NCI-H2029 (cell line): ENCODE measurements at regions not wholly inside any gene's neighbourhood (a gene's known extent, or its start where the extent isn't known, plus 50 kb on each side); places are given as distances from the start of the nearest gene placed in this dataset.
"Not testable (repeated sequence)": the region's sequence is repeated elsewhere in the genome, so short reads cannot be mapped to it uniquely, and the experiment has no call there.

Experiments
- DNase-seq: peaks from one replicate; lab custom pipeline; 2025; lab: John Stamatoyannopoulos, UW

DNA sequence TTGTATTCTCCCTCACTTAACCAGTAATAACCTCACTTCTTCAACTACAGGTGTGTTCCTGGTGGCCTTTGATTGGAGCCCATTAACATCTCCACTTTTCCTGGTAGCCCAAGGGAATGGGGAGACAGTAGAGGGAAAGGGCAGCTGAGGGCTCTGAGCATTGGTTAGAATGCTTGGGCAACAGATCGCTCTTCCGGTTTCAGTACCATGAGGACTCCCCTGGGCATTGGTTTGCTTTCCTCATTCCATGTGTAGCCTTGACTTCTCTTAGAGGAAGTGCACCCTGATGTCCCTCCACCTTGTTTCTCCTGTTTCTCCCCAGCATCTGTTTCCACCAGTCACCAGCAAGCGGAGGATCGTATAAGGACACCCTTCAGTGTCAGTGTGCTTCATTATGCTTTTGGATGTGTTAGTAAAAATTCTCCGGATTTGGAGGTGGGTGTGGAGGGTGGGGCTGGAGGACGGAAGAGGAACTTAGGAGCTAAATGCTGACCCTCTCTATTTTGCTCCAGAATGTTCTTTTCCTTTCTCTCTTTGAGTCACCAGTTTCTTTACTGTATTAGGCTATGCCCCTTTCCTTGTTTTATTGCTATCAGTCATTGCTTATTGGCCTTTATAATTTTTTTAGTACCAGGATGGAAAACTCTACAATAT, 50.6 kb upstream of the ZNG1B start:
- not testable (repeated sequence) for DNase-seq

DNA sequence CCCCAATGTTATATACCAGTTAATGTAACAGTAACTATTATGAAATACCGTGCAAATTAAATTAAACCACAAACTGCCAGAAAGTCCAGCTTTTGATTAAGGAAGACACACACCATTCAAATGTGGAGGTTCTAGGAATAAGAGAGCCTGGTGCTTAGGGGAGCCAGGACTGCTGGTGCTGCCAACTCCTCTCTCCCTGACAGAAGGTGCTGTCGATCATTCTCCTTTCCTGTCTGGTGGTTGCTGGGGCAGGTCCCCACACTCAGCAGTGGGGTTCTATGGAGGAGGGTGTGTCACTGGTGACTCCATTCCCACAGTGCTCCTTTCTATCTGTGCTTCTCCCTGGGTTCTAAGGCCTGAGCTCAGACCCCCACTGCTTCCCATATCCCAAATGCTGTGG, 57.9 kb upstream of the ZNG1B start:
- not testable (repeated sequence) for DNase-seq

DNA sequence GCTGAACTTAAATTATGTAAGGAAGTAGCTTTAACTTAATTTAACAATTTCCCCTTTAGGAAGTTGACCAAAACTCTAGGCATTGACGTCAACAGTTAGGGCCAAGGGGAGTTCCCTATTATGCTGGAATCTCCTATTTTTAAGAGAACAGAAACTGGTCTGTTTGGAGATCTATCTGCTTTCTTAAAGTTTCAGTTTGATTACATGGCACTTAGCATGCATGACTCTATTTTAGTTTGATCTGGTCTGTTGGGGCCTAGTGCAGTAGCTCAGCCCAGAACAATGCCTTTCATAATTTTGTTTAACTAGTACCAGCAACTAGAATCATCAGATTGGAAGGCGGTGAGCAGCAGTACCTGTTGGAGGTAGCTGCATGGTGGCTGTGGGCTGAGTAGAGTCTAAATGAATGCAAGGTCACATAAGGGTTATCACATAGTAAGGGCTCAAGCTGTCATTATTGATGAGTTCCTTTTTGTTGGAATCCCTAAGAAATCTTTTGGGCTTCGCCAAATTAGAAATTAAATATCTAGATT, 60.5 kb upstream of the ZNG1B start:
- no peak for DNase-seq

DNA sequence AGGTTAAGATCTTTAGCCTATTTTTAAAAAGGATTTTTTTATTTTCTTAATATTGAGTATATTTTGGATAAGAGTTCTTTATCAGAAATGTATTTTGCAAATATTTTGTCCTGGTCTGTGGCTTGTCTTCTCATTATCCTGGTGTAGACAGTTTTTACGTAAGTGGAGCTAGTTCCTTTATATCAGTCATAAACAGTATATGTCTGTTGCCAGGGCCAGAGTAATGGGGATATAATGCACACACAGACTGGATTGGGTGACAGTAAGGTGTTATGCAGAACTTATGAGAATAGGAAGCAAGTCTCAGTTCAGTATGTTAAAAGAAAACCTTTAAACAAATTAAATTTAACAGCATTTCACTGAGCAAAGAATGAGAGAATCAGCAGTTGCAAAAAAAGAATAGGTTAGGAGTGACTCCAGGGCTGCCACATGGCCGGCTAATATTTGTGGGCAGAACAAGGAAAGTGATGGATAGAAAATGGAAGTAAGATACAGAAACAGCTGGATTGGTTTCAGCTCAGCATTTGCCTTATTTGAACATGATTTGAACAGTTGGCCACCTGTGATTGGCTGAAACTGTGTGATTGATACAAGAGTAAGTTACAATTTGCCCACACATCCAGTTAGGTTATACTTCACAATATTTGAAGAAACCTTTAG, 61.1 kb upstream of the ZNG1B start:
- no peak for DNase-seq

DNA sequence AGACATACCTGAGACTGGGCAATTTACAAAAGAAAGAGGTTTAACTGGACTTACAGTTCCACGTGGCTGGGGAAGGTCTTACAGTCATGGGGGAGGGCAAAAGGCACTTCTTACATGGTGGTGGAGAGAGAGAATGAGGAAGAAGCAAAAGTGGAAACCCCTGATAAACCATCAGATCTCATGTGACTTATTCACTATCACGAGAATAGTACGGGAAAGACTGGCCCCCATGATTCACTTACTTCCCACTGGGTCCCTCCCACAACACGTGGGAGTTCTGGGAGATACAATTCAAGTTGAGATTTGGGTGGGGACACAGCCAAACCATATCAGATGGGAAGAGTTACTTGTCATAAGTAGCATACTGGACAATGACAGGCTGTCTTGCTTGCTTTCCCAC, 62.6 kb upstream of the ZNG1B start:
- DNase-seq, result not testable (repeated sequence)

DNA sequence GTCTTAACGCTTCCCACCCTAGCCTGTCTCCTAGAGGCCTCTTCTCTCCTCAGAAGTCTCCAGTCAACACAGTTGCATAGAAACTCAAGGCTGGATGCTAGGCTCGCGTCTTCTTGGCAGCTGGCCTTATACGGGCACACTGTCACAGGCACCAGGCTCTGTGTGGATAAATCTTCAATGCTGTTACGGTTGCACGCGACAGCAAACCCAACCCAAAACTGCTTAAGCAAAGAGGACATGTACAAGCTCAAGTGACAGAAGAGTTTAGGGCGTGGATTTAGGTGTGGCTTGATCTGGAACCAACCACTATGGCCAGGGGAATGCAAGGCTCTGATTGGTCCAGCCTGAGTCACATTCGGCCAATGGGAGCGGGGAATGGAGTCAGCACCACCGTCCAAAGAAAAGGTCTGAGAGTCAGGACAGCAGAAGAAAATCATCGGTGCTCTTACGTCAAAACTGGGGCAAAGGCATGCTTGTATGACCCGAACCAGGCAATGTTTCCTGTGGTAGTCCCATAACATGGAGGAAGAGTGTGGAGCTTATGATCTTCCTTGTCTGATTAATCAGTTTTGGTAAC, 65.1 kb upstream of the ZNG1B start:
- not testable (repeated sequence) for DNase-seq

DNA sequence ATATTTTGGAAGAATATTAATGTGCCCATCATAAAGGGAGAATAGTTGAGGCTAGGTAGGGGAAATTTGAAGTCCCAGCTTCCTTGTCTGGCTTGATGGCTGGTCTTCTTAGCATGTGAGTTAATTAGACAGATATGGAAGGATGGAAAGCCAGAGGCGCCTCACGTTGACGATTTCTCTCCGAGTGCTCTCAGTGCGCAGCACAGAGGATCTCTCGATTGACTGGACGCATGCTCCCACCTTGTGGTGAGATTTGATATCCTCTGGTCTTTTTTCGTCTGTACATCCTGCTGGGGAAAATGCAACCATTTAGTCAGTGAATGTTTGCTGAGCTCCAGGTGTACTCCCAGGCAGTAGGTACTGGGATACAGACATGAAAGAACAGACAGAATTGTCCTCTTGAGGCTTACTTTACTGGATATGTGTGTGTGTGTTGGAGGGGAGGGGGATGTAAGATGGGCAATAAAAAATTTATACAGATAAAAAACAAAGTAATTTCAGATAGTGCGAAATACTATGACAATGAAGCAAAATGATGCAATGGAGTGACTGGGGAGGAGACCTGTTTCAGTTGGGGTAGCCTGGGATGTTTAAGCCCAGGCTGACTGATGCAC, 66.9 kb upstream of the ZNG1B start:
- no peak for DNase-seq

DNA sequence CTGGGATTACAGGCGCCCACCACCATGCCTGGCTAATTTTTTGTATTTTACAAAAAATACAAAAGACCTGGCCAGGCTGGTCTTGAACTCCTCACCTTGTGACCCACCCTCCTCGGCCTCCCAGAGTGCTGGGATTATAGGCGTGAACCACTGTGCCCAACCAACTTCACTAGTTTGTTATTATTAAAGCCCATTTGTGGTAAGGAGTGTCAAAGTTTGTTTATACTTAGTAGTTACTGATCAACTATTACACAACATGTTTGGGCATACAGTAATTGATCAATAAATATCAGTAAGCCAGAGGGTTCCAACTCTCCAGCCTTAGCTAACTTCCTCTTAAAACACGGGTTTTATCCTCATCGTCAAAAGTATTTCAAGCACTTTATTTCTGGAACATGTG, 67.5 kb upstream of the ZNG1B start:
- DNase-seq, result no peak

DNA sequence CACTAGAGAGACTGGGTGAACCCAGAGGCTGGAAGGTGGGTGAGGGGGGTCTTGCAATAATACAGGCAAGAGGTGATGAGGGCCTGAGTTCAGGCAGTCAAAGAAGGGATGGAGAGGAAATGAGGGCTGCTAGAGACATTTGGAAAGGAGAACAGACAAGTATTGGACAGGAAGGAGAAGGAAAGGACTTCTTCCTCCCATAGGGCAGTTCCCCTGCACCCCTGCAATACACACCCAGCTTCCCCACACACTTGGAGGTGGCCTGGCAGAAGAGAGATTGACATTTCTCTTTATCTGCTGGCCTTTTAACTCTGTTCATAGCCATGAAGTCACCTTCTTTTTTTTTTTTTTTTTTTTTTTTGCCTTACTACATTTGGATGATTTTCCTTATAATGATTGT, 68.9 kb upstream of the ZNG1B start:
- not testable (repeated sequence) for DNase-seq

DNA sequence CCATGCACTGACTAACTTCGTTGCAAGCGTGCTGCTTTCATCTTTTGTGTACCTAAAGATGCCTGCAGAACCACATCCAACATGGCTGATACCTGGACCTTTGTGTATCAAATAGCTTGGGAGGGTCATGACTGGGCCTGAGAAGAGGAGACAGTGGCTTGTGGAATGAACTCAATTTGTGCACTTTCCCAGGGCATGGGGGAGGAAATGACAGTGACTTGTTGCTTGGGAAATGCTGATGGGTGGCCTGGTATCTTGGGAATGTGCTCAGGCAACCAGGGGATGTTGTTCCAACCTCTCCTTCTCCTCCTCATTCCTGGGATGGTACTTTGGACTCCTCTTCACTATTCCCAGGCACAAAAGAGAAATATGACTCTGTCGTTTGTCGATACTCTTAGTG, 70.7 kb upstream of the ZNG1B start:
- DNase-seq, result not testable (repeated sequence)

DNA sequence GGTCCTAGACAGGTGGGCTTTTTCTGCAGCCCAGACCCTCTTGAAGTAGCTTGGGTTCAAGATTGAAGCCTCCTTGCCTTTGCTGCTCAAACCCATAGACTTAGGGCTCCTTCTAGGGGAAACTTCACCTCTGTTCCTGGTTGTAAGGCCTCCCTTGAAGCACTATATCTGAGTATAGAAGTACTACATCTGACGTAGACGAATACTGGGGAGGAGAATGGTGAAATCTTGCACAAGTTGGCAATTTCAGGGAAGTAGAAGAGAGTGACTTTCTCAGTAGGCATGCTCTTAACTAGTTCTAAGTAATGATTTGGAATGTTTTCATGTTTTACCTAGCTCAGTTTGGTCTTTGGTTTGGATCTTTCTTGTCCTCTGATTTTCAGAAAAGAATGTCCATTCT, 71.7 kb upstream of the ZNG1B start:
- DNase-seq, result not testable (repeated sequence)

DNA sequence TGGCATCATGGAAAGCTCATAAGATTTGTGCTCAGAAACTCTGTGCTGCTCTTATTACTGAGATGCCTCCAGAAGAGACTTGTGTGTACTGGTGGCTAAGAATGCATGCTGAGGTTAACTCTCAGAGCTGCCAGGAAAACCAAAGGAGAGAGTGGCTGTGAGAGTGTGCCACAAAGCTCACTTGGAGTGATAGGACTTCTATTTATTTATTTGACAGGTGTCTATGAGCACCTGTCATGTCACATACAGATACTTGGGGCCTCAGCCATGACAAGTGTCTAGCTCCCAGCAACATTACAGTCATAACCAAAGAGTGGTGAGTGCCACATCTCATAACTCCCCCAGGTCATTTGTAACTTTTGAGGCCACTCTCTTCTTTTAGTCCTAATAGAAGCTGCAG, 72.2 kb upstream of the ZNG1B start:
- DNase-seq, result not testable (repeated sequence)

DNA sequence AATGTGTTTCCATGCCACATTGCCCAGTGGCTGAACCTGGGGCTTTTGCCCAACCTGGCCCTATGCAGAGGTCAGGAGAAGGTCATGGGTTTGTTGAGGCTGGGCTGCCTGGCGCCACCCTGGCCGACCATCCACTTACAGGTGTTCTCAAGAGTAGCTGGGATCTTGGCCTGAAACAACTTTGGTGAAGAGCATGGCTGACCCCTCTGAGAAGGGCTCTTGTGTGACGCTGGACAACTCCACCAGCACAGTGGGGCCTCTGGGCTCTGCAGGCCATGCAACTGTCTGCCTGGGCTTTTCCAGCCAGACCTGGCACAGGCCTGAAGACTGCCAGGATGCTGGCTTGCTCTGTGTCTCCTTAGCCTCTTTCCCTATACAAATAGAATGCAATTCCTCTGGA, 76.4 kb upstream of the ZNG1B start:
- no peak for DNase-seq

DNA sequence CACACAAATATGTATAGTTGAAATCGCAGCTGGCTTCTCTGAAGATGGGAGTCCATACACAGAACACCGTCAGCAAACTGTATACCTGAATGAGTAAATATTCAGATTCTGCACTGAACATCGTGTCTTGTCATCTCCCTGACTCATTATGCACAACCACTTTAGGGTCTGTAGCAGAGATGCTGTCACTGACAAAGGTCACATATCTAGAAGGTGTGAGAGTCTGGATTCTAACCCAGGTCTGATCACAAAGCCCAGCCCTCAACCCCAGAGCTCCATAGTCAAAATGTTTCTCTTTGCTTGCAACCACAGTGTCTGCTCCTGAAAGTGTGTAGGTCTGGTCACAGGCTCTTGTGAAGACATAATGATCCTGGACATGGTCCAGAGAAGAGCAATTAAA, 78.3 kb upstream of the PAX8 start:
- DNase-seq, result no peak

DNA sequence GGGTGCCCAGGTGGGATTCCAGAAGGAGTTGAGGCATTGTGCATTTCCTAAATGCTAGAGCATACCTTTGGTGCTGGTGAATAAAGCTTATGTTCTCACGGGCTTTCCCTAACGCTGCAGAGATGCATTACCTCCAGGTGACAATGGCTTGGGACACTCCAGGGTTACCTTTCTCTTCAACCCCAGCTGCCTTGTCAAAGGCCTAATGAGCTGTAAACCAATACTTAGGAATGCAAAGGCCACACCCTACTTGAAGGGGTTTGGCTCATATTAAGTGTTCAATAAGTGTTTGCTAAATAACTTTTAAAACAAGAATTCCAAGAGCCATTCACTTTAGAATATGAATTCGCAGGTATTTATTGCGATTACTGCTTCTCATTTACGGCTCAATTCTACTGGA, 77.6 kb upstream of the PAX8 start:
- not testable (repeated sequence) for DNase-seq

DNA sequence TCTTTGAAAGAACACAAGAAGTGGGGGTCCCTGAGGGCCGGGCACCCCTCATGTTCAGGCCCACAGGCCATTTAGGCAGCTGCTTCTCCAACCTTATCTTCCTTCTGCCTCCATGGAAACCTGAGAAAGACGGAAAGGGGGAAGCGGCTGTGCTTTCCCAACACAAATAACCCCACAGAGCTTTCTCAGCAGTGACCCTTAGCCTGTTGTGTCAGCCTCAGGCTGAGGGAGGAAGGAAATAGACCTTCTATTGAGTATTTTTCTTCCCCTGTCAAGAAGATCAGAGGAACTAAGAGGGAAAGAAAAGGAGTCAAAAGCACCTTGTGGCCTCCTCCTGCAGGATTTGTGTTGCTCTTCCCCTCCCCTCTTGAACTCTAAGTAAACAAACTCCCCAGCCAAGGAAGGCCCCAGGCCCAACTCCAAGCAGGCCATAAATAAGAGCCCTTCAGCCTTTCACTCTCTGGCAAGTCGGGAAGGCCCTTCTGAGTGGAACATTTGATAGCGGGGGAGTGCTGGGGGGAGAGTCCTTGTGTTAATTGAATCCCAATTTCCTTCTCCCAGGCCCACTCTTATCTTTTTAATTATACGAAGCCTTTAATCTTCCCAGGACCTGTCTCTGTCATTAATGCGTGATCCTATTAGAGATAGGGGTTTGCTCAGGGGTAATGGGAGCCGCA, 76.8 kb upstream of the PAX8 start:
- DNase-seq, result not testable (repeated sequence)

DNA sequence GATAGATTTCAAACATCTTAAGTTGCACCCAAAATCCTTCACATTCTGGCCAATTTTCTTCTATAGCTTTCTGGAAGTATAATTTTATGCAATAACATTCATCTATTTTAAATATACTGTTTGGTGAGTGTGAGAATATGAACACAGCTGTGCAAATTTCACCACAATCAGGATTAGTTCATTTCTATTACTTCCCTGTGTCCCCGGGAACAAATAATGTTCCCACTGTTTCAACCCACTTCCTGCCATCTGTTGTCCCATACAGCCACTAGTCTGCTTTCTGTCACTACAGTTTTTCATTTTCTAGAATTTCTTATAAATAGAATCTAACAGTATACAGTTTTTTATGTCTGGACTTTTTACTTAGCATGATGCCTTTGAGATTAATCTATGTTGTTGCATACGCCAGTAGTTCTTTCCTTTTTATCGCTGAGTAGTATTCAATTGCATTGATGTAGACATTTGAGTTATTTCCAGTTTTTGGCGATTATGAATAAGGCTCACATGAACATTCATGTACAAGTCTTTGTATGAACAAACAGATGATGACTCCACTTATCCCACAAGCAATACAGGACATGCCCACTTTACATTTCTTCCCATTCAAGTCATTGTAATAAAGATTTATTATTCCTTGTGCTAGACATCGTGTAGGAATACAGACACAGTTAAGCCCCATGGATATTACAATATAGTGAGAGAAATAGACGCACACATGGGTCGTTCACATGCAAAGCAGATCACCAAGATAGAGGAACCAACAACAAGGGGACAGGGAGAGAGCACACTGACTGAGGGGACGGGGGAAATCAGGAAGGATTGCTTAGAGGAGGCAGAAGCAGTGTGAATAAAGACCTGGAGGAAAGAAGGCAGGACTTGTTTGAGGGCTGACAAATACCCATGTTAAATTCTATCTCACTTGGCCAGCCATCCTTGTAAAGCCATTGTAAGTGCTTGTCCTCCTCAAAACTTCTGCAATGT, 72.9 kb upstream of the PAX8 start:
- no peak for DNase-seq

DNA sequence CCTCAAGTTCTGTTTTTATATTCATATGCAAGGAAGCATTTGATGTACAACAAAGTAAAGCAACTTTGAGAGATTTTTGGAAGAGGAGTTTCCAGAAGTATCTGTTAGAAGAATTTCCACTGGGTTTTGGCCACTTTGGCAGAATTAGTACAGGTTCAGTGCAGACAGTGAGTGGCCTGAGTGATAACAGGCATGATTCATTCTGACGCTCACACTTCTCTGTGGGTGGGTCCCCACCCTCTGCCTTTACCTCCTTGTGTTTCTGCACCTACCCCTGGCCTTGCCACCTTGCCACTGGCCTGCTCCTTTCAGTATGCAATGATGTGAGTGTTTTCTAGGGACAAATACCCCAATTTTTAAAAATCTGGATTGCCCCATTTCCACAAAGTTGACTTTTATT, 65.1 kb upstream of the PAX8 start:
- DNase-seq, result not testable (repeated sequence)

DNA sequence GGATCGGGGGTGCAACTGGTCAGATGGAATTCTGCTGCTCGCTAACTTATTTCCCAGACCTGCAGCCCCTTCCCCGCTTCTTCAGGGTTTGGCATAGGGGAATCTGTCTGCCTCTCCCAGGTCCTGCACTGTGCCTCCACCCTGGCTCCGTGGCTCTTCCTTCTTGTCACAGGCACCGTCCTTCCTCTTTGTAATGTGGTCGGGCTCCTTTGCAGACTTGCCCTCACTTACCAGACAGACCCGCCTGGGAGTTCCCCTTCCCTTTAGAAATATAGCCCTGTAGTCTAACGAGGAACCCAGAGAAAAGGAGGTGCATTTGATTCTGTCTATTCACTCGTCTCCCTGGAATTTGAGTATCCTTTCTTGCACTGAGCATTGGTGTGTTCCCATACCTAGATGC, 63.9 kb upstream of the PAX8 start:
- no peak for DNase-seq

DNA sequence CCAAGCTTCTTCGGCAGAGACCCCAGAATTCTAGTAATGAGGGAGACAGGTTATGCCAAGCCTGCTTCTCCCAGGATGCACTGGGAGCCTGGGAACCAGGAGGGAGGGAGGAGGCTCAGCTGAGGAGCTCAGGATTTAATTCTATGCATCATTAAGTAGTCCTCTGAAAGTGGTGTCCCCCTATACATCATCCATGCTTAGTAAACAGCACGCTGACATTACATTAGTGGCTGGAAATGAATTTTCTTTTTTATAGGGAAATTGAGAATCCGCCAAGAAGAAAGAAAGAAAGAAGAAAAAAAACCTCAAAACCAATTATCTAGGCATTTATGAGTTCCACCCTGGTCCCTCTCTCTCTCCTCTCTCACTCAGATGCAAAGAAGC, 63.1 kb upstream of the PAX8 start:
- not testable (repeated sequence) for DNase-seq

DNA sequence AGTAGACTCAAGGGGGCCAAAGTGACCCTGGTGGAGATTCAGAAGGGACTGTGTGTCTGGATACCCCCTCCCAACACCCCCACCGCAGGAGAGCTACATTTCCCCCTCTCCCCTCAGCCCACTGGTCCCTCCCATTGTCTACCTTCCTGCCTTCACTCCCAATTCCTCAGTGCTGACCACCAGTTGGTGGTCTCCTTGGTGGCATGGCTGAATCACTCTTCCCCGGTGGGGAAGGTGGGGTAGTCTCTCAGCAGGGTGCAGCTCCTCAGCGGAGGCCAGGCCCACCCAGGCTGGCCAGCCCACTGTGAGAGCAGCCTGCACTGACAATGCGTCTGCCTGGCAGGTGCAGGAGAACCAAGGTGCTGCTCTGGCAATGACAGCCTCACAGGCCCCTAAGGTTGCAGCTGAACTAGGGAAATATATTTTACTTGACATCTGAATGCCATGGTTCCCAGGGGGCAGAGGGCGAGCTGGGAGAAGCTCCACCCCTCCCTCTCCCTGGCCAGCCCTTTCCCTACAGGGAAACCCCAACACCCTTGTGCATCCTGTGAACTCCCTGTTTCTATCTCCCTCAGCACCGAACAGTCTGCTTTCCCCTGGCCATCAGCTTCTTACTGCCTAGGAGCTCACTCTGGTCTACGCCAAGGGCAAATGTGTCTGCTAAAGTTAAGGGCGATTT, 62.6 kb upstream of the PAX8 start:
- no peak for DNase-seq
